HG02938 (cell line): ENCODE measurements at regions not wholly inside any gene's neighbourhood (a gene's known extent, or its start where the extent isn't known, plus 50 kb on each side); places are given as distances from the start of the nearest gene placed in this dataset.
"Not testable (repeated sequence)": the region's sequence is repeated elsewhere in the genome, so short reads cannot be mapped to it uniquely, and the experiment has no call there.

ENCODE experiments used
- ATAC-seq: cut with Tn5 transposase; IDR thresholded peaks from one replicate; pipeline ENCODE4 v1.9.1; 2021; ENCODE audit warnings: mild to moderate bottlenecking, moderate library complexity; ENCODE audit not compliant: unreplicated experiment

DNA sequence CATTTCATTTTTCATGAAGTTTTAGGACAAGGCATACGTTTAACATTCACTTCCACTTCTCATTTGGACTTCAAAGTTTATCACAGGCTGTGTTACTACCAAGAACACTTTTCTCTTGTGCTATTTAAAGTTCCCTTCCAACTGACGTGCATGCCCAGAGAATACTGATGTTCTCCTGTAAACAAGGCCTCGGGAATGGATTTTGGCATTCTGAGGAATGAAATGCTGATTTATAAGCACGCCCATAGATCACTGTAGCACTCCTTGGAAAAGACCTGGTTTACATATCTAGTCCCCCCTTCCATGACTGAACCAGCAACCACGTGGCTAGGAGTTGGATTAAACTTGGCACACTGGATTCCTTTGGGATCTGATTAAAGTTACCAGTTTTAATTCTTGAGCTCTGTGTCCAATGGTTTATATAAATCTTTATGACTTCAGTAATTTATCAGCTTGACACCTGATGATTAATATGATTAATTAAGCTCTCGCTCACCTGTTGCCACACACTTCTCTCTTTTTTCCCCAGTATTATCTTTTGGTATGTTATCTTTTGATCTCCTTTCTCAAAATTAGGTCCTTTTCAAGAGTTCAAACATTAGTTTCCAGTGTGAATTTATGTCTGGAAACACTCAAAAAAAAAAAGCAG lies 122.4 kb upstream of the HAND2 start:
- ATAC-seq, result no peak

DNA sequence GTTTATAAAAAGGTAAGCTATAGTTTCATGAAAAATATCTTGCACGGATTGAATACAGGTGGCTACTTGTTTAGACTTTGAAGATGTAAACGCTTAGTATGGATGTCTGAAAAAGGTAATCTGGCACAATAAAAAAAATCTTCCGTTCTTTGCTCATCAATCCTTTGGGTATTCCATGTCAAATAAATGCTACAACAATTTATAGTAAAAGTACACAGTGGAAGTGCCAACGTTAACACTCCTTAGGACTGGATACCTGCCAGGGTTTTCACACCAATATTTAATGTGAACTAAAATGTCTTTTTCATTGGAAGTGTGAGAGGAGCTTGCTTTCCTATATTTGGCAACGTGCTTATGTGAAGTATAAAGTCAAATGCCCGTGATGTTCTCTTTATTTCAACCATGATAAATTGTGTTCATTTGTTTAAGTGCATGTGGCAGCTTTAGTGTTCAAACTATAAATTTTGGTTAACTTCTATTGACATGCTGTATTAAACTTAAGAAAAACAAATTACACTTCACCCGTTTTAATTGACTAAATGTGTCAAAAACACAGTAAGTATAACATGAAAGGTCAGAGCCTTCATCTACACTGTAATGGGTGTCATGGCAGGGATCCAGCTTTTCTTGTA lies 121.7 kb upstream of the HAND2 start:
- ATAC-seq, result no peak

DNA sequence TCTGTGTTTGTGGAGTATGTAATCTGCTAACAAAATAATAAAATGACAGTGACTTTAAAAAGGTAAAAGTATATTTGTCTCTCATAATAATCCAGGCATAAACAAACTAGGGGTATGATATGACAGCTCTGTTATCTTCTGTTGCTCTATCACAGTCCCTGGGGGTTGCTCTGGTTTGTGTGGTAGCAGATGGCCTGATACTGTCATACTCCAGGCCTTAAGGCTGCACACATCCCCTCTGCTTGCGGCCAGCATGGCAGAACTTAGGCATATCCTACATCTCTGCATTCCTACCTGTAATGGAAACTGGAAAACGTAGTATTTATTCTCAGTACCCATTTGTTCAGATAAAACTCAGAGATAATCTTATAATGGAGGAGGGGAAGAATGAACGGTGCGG lies 117.9 kb upstream of the HAND2 start:
- no peak for ATAC-seq

DNA sequence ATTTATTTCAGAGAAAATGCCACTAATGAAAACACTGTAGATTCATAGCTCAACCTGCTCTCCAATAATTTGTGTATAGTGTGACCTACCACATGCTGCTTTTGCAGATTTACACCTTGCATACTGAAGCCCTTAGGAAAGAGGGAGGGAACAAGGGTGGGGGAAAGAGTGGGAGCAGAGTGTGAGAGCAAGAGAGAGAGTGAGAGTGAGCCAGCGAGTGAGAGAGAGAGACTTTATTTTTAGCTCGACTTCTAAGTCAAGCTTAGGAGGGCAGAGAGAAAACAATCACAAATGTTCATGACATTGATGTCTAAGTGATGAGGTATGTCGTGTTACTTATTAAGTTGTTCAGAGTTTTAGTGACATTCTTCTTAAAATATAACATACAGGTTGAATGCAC lies 112.5 kb upstream of the HAND2 start:
- no peak for ATAC-seq

DNA sequence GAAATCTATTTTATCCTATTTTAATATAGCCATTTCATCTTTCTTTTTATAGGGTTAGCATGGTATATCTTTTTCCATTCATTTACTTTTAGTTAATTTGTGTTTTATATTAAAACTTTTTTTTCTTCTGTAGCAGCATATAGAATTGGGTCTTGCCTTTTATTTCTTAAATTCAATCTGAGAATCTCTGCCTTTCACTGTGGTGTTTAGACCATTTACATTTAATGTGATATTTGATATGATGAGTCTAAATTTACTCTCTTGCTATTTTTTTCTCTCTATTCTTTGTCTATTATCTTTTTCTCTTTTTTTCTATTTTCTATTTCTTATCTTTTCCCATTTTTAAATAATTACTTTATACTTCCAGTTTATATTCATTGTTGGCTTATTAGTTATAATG lies 105.4 kb upstream of the HAND2 start:
- ATAC-seq, result no peak

DNA sequence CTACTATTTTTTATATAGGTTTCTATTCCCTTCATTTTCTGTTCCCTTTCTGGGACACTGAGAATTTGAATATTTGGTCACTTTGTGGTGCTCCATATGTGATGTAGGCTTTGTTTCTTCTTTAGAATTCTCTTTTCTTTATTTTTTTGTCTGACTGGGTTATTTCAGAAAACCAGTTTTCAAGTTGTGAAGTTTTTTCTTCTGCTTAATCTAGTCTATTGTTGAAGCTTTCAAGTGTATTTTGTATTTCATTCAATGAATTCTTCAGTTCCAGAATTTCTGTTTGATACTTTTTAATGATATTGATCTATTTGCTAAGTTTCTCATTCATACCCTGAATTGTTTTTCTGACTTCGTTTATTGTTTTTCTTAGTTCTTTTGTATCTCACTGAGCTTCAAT lies 96.2 kb upstream of the HAND2 start:
- ATAC-seq, result no peak

DNA sequence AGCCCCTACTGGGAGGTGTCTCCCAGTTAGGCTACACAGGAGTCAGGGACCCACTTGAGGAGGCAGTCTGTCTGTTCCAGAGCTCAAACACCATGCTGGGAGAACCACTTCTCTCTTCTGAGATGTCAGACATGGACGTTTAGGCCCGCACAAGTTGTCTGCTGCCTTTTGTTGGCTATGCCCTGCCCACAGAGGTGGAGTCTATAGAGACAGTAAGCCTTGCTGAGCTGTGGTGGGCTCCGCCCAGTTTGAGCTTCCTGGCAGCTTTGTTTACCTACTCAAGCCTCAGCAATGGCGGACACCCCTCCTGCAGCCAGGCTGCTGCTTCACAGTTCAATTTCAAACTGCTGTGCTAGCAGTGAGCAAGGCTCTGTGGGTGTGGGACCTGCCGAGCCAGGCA lies 88.6 kb upstream of the HAND2 start:
- ATAC-seq, result not testable (repeated sequence)

DNA sequence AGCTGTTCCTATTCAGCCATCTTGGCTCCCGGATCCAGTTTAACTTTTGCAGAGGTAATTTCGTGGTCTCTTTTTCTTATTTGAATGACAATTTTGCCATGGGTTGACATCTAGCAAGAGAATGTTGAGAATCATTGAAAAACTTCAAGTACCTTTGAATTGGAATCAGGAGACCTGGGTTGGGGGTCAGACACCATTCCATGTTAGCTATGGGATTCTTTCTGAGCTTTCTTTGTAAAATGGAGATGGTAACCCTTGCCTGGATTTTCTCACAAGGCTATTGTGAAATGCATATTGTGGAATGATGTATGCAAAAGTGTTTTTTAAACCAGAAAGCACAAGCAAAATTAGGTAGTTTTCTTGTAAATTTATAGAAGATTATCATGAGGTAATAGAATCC lies 79.1 kb upstream of the HAND2 start:
- ATAC-seq, result no peak

DNA sequence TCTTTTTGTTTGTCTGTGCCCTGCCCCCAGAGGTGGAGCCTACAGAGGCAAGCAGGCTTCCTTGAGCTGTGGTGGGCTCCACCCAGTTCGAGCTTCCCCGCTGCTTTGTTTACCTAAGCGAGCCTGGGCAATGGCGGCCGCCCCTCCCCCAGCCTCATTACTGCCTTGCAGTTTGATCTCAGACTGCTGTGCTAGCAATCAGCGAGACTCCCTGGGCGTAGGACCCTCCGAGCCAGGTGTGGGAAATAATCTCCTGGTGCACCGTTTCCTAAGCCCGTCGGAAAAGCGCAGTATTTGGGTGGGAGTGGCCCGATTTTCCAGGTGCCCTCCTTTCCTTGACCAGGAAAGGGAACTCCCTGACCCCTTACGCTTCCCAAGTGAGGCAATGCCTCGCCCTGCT lies 78.6 kb upstream of the HAND2 start:
- not testable (repeated sequence) for ATAC-seq

DNA sequence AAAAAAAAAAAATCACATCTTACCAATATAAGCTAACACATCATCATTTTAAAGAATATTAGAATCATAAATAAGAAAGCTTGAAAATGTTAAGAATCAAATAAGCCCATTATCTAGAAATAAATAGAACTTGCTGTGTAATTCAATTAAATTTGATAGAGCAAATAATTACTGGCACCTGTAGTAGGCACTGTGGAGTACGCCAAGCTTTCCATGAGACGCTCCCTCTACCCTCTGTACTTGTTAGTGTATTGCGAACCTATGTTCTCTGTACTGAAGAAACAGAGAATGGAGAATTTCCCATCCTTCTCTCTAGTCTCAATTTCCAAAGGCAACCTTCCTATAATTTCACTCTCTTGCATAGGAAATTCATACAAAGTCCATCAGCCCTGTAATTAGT lies 61.7 kb upstream of the HAND2 start:
- no peak for ATAC-seq

DNA sequence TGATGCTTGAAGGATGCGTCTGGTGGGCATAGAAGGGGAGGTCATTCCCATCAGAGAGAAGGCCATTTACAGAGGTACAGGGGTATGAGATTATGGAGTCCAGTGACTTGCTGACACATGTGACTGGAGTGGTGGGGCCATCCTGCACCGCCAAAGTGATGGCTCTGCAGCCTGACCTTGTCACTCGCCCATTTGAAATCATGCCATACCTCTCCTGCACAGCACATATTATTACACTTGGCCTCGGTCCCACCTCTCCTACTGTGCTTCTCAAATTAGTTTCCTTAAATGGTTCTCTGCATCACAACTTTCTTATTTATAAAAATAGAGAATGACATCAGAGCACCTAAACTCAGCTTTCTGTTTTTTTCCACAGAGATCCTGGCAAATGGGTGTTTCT lies 60.7 kb upstream of the HAND2 start:
- no peak for ATAC-seq

DNA sequence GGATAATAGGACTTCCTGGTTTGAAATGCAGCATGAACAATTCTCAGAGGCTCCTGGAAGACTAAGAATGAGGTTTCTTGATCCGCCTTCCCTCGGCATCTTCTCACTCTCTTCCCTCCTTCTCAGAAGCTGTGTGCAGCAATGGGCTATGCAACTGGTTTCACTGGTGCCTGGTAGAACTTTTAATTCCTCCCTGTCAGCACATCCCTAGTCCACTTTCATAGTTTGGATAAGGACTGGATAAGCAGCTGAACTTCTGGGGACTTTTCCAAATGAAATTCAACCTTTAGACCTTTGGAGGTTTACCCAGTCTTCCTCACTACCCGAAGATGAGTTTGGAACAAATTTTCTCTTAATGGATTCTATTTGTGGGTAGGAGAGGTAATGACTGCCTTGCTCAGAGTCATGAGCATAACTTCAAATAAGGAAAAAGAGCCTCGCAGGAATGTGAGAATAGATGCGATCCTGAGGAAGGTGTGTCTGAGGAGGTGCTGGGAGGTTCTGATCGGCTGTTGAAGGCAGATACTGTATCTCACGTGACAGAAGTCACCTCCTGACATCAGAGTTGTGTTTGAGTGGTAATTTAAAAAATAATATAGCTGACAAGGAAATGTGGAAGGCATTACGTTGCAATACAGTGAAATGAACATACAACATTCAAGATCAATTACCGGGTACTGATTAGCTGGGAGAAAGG lies 56.0 kb upstream of the HAND2 start:
- no peak for ATAC-seq

DNA sequence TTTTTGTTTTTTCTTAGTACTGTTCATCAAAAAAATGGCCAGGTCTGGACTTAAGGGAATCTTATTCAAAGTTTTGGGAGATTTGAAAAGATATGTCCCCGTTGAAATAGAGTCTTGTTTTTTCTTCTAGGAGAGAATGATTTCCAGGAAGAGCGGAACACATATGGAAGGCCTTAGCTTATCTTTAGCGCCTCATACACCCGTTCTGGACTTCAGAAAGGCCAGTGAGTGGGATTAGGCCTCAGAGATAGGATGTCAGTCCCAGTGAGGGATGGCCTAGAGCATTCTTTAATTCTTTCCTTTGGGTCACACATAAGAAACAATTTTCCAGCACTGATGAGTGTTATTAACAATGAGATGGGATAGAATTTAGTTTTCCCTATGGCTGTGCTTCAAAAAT lies 54.5 kb upstream of the HAND2 start:
- no peak for ATAC-seq
